HEK293 (cell line): ENCODE measurements at regions not wholly inside any gene's neighbourhood (a gene's known extent, or its start where the extent isn't known, plus 50 kb on each side); places are given as distances from the start of the nearest gene placed in this dataset.

Source experiments
- CTCF ChIA-PET: fragments of 350-600 bp; formaldehyde crosslinking; extraction: SDS; loops from one replicate; lab custom pipeline; 2021; ENCODE audit warnings: antibody characterized with exemption; lab: Yijun Ruan, JAX
- POLR2A ChIA-PET: fragments of 300-600 bp; formaldehyde crosslinking; extraction: SDS; loops from one replicate; lab custom pipeline; 2020; ENCODE audit warnings: antibody characterized with exemption, inconsistent platforms; lab: Yijun Ruan, JAX
- H3K27ac ChIP-seq: fragments of 200-500 bp; sonication (Bioruptor generic); 2 replicates; pipeline ENCODE4 v1.5.1; 2014; ENCODE audit warnings: low read depth, low read length, control low read depth, inconsistent platforms; ENCODE audit errors: extremely low read depth
- H3K36me3 ChIP-seq, 2 experiments: fragments of 200-500 bp in 1 of 2; sonication (Bioruptor generic) in 1 of 2; 1 replicate in 1 of 2; 2 replicates in 1 of 2; pipeline ENCODE4 v1.5.1; 2014 to 2017; ENCODE audit warnings: inconsistent platforms in 2 of 2, low read length in 2 of 2; ENCODE audit not compliant: control insufficient read depth in 2 of 2, insufficient read depth in 1 of 2
- H3K4me1 ChIP-seq: fragments of 200-500 bp; sonication (Bioruptor generic); 2 replicates; pipeline ENCODE4 v1.5.1; 2014; ENCODE audit warnings: mild to moderate bottlenecking, low read length, inconsistent platforms; ENCODE audit not compliant: control insufficient read depth, insufficient read depth
- H3K4me3 ChIP-seq: 2 replicates; pipeline ENCODE4 v1.5.1; 2011; ENCODE audit warnings: low read depth, mild to moderate bottlenecking, control low read depth, low read length, moderate library complexity
- H3K9me3 ChIP-seq: fragments of 200-500 bp; sonication (Bioruptor generic); 2 replicates; pipeline ENCODE4 v1.5.1; 2014; ENCODE audit warnings: low read depth, low read length, inconsistent platforms; ENCODE audit not compliant: control insufficient read depth, insufficient read depth
- KLF7 ChIP-seq: fragments of 450-650 bp; formaldehyde crosslinking; IDR thresholded peaks from 2 replicates; pipeline ENCODE4 v1.5.1; 2016; ENCODE audit warnings: missing biosample characterization, missing genetic modification characterization, borderline replicate concordance
- OVOL3 ChIP-seq: fragments of 450-650 bp; formaldehyde crosslinking; IDR thresholded peaks from 2 replicates; pipeline ENCODE4 v1.5.1; 2016; ENCODE audit warnings: missing biosample characterization, missing genetic modification characterization
- PATZ1 ChIP-seq: fragments of 450-650 bp; formaldehyde crosslinking; IDR thresholded peaks from 2 replicates; pipeline ENCODE4 v1.5.1; 2016; ENCODE audit warnings: missing biosample characterization, missing genetic modification characterization
- SCRT1 ChIP-seq: fragments of 450-650 bp; formaldehyde crosslinking; IDR thresholded peaks from 2 replicates; pipeline ENCODE4 v1.5.1; 2016; ENCODE audit warnings: missing biosample characterization, missing genetic modification characterization, borderline replicate concordance
- SP2 ChIP-seq: fragments of 450-650 bp; formaldehyde crosslinking; IDR thresholded peaks from 2 replicates; pipeline ENCODE4 v1.5.1; 2016; ENCODE audit warnings: missing biosample characterization, missing genetic modification characterization
- ZBTB8A ChIP-seq: fragments of 450-650 bp; formaldehyde crosslinking; IDR thresholded peaks from 2 replicates; pipeline ENCODE4 v1.5.1; 2016; ENCODE audit warnings: missing biosample characterization, missing genetic modification characterization
- ZEB2 ChIP-seq: fragments of 450-650 bp; formaldehyde crosslinking; IDR thresholded peaks from 2 replicates; pipeline ENCODE4 v1.5.1; 2016; ENCODE audit warnings: missing biosample characterization, missing genetic modification characterization
- ZFP3 ChIP-seq: fragments of 450-650 bp; formaldehyde crosslinking; IDR thresholded peaks from 2 replicates; pipeline ENCODE4 v1.5.1; 2016; ENCODE audit warnings: low read depth, missing biosample characterization, missing genetic modification characterization
- ZNF10 ChIP-seq: fragments of 450-650 bp; formaldehyde crosslinking; IDR thresholded peaks from 2 replicates; pipeline ENCODE4 v1.5.1; 2017; ENCODE audit warnings: missing biosample characterization, missing genetic modification characterization
- ZNF16 ChIP-seq: fragments of 450-650 bp; formaldehyde crosslinking; IDR thresholded peaks from 2 replicates; pipeline ENCODE4 v1.5.1; 2016; ENCODE audit warnings: low read depth, missing biosample characterization, missing genetic modification characterization
- ZNF184 ChIP-seq: fragments of 450-650 bp; IDR thresholded peaks from 2 replicates; pipeline ENCODE4 v1.5.1; 2018; ENCODE audit warnings: missing biosample characterization, mild to moderate bottlenecking, missing genetic modification characterization
- ZNF19 ChIP-seq: fragments of 450-650 bp; formaldehyde crosslinking; IDR thresholded peaks from 2 replicates; pipeline ENCODE4; 2016; ENCODE audit warnings: missing biosample characterization, missing genetic modification characterization, low read depth
- ZNF274 ChIP-seq, 2 experiments: fragments of 200-500 bp in 1 of 2; fragments of 450-650 bp in 1 of 2; sonication (Bioruptor generic) in 1 of 2; formaldehyde crosslinking in 1 of 2; IDR thresholded peaks; 2 replicates each; pipeline versions ENCODE4 v1.5.1 to v1.6.1; 2014 to 2016; ENCODE audit warnings: borderline replicate concordance in 1 of 2, inconsistent platforms in 1 of 2, low read length in 1 of 2, missing biosample characterization in 1 of 2, missing genetic modification characterization in 1 of 2
- ZNF341 ChIP-seq: fragments of 450-650 bp; formaldehyde crosslinking; IDR thresholded peaks from 2 replicates; pipeline ENCODE4; 2016; ENCODE audit warnings: low read depth, missing biosample characterization, missing genetic modification characterization
- ZNF350 ChIP-seq: fragments of 450-650 bp; formaldehyde crosslinking; IDR thresholded peaks from 2 replicates; pipeline ENCODE4 v1.5.0; 2017; ENCODE audit warnings: missing biosample characterization, mild to moderate bottlenecking, missing genetic modification characterization
- ZNF354C ChIP-seq: fragments of 450-650 bp; formaldehyde crosslinking; IDR thresholded peaks from 2 replicates; pipeline ENCODE4 v1.5.1; 2016; ENCODE audit warnings: missing biosample characterization, missing genetic modification characterization, low read depth, borderline replicate concordance
- ZNF394 ChIP-seq: fragments of 450-650 bp; formaldehyde crosslinking; IDR thresholded peaks from 2 replicates; pipeline ENCODE4 v1.5.1; 2016; ENCODE audit warnings: missing biosample characterization, missing genetic modification characterization, mild to moderate bottlenecking, moderate library complexity, borderline replicate concordance
- ZNF423 ChIP-seq: fragments of 450-650 bp; formaldehyde crosslinking; IDR thresholded peaks from 2 replicates; pipeline ENCODE4 v1.5.1; 2016; ENCODE audit warnings: missing biosample characterization, missing genetic modification characterization
- ZNF473 ChIP-seq: fragments of 450-650 bp; formaldehyde crosslinking; IDR thresholded peaks from 2 replicates; pipeline ENCODE4 v1.5.1; 2017; ENCODE audit warnings: missing biosample characterization, missing genetic modification characterization
- ZNF513 ChIP-seq: fragments of 450-650 bp; IDR thresholded peaks from 2 replicates; pipeline ENCODE4 v1.5.1; 2018; ENCODE audit warnings: missing biosample characterization, missing genetic modification characterization
- ZNF521 ChIP-seq: fragments of 450-650 bp; formaldehyde crosslinking; IDR thresholded peaks from 2 replicates; pipeline ENCODE4 v1.5.1; 2017; ENCODE audit warnings: missing biosample characterization, mild to moderate bottlenecking, missing genetic modification characterization
- ZNF530 ChIP-seq: fragments of 450-650 bp; formaldehyde crosslinking; IDR thresholded peaks from 2 replicates; pipeline ENCODE4 v1.5.1; 2016; ENCODE audit warnings: low read depth, missing biosample characterization, missing genetic modification characterization
- ZNF561 ChIP-seq: fragments of 450-650 bp; IDR thresholded peaks from 2 replicates; pipeline ENCODE4 v1.5.1; 2018; ENCODE audit warnings: missing biosample characterization, missing genetic modification characterization, borderline replicate concordance
- ZNF585B ChIP-seq: fragments of 450-650 bp; formaldehyde crosslinking; IDR thresholded peaks from 2 replicates; pipeline ENCODE4 v1.5.1; 2016; ENCODE audit warnings: missing biosample characterization, missing genetic modification characterization
- ZNF596 ChIP-seq: fragments of 450-650 bp; IDR thresholded peaks from 2 replicates; pipeline ENCODE4 v1.5.0; 2018; ENCODE audit warnings: missing biosample characterization, mild to moderate bottlenecking, missing genetic modification characterization, moderate library complexity
- ZNF654 ChIP-seq: fragments of 450-650 bp; formaldehyde crosslinking; IDR thresholded peaks from 2 replicates; pipeline ENCODE4 v1.5.1; 2016; ENCODE audit warnings: low read depth, missing biosample characterization, missing genetic modification characterization
- ZNF776 ChIP-seq: fragments of 450-650 bp; formaldehyde crosslinking; IDR thresholded peaks from 2 replicates; pipeline ENCODE4 v1.5.0; 2017; ENCODE audit warnings: missing biosample characterization, missing genetic modification characterization, borderline replicate concordance
- ZSCAN16 ChIP-seq: fragments of 450-650 bp; formaldehyde crosslinking; IDR thresholded peaks from 2 replicates; pipeline ENCODE4 v1.5.1; 2016; ENCODE audit warnings: missing biosample characterization, missing genetic modification characterization
- TF ChIP-seq, protein P1 (sequence below): fragments of 450-650 bp; formaldehyde crosslinking; IDR thresholded peaks from 2 replicates; pipeline ENCODE4 v1.5.1; 2016; ENCODE audit warnings: missing biosample characterization, missing genetic modification characterization
- TF ChIP-seq, protein P2 (sequence below): fragments of 450-650 bp; formaldehyde crosslinking; IDR thresholded peaks from 2 replicates; pipeline ENCODE4 v1.5.1; 2017; ENCODE audit warnings: missing biosample characterization, missing genetic modification characterization
- TF ChIP-seq, protein P3 (sequence below): fragments of 450-650 bp; formaldehyde crosslinking; IDR thresholded peaks from 2 replicates; pipeline ENCODE4 v1.5.1; 2016; ENCODE audit warnings: missing biosample characterization, missing genetic modification characterization

- Histone ChIP-seq H3K4me1 (no peaks in the 10 kb centered on the region), H3K4me3 (no peak overlapping the region), H3K9me3 (no peaks in the 10 kb centered on the region), H3K27ac (no peak overlapping the region), H3K36me3 (no peaks in the 10 kb centered on the region)
- TF ChIP-seq ZNF561 (no peak), ZNF19 (tag by site-specific recombination) (no peak), ZNF16 (no peak), ZNF521 (no peak), ZNF184 (tag by site-specific recombination) (no peak), ZBTB8A (tag by site-specific recombination) (no peak), ZNF473 (tag by site-specific recombination) (no peak), ZFP3 (tag by site-specific recombination) (no peak), KLF7 (tag by site-specific recombination) (no peak), ZNF596 (tag by site-specific recombination) (no peak), ZNF354C (no peak), ZNF274 (IDR thresholded peaks at IDR 0.05; ENCODE audit: low read length) (no peak), ZNF274 (tag by site-specific recombination; IDR thresholded peaks at IDR 0.05; ENCODE audit: borderline replicate concordance) (no peak)
- TF ChIP-seq, protein P1, sequence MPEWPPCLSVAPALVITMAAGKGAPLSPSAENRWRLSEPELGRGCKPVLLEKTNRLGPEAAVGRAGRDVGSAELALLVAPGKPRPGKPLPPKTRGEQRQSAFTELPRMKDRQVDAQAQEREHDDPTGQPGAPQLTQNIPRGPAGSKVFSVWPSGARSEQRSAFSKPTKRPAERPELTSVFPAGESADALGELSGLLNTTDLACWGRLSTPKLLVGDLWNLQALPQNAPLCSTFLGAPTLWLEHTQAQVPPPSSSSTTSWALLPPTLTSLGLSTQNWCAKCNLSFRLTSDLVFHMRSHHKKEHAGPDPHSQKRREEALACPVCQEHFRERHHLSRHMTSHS (tag by site-specific recombination): no peak
- TF ChIP-seq, protein P2, sequence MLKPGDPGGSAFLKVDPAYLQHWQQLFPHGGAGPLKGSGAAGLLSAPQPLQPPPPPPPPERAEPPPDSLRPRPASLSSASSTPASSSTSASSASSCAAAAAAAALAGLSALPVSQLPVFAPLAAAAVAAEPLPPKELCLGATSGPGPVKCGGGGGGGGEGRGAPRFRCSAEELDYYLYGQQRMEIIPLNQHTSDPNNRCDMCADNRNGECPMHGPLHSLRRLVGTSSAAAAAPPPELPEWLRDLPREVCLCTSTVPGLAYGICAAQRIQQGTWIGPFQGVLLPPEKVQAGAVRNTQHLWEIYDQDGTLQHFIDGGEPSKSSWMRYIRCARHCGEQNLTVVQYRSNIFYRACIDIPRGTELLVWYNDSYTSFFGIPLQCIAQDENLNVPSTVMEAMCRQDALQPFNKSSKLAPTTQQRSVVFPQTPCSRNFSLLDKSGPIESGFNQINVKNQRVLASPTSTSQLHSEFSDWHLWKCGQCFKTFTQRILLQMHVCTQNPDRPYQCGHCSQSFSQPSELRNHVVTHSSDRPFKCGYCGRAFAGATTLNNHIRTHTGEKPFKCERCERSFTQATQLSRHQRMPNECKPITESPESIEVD (tag by site-specific recombination): no peak
- ChIA-PET CTCF (no interaction called here), POLR2A (no interaction called here)
These were observed 436.4 kb downstream of the LRRIQ3 start for GRCh38 chr1:73761559-73761958.

- Histone ChIP-seq H3K9me3 (no peaks in the 10 kb centered on the region), H3K36me3 (no peaks in the 10 kb centered on the region), H3K27ac (no peak overlapping the region), H3K4me3 (no peak overlapping the region), H3K4me1 (no peaks in the 10 kb centered on the region)
- CTCF ChIA-PET: no interaction called here
- POLR2A ChIA-PET: no interaction called here
- no peak for TF ChIP-seq ZNF513 (tag by site-specific recombination)
- no peak for TF ChIP-seq ZNF350 (tag by site-specific recombination)
- no peak for TF ChIP-seq ZEB2 (tag by site-specific recombination)
- no peak for TF ChIP-seq SCRT1
- no peak for TF ChIP-seq ZSCAN16 (tag by site-specific recombination)
- TF ChIP-seq ZNF394 (tag by site-specific recombination): no peak
- no peak for TF ChIP-seq OVOL3 (tag by site-specific recombination)
- no peak for TF ChIP-seq ZNF10
- no peak for TF ChIP-seq ZNF776 (tag by site-specific recombination)
- TF ChIP-seq ZNF341 (tag by site-specific recombination): no peak
- TF ChIP-seq PATZ1 (tag by site-specific recombination): no peak
- no peak for TF ChIP-seq ZNF654 (tag by site-specific recombination)
- no peak for TF ChIP-seq SP2
- no peak for TF ChIP-seq ZNF530 (tag by site-specific recombination)
- TF ChIP-seq, protein P3, sequence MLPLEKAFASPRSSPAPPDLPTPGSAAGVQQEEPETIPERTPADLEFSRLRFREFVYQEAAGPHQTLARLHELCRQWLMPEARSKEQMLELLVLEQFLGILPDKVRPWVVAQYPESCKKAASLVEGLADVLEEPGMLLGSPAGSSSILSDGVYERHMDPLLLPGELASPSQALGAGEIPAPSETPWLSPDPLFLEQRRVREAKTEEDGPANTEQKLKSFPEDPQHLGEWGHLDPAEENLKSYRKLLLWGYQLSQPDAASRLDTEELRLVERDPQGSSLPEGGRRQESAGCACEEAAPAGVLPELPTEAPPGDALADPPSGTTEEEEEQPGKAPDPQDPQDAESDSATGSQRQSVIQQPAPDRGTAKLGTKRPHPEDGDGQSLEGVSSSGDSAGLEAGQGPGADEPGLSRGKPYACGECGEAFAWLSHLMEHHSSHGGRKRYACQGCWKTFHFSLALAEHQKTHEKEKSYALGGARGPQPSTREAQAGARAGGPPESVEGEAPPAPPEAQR: no peak
- no peak for TF ChIP-seq ZNF423 (tag by site-specific recombination)
- TF ChIP-seq ZNF585B (tag by site-specific recombination): no peak
These were observed 439.0 kb downstream of the LRRIQ3 start for GRCh38 chr1:73759011-73759410.
